IMR-90 (cell line): ENCODE measurements at regions not wholly inside any gene's neighbourhood (a gene's known extent, or its start where the extent isn't known, plus 50 kb on each side); places are given as distances from the start of the nearest gene placed in this dataset.

ENCODE experiments used
- ATAC-seq: fragments of 200-7000 bp; cut with Tn5 transposase; 2 replicates; pipeline ENCODE4 v1.9.1; 2020; ENCODE audit warnings: low read depth, mild to moderate bottlenecking, moderate library complexity
- BruUV-seq: library from RNA; stranded (reverse); fragments of 400-500 nt; replicated peaks from 2 replicates; lab custom pipeline; 2021; lab: Mats Ljungman, UMichigan
- CTCF ChIA-PET: fragments of 300-600 bp; formaldehyde crosslinking; extraction: SDS; loops from one replicate; lab custom pipeline; 2021; ENCODE audit warnings: antibody characterized with exemption; lab: Yijun Ruan, JAX
- POLR2A ChIA-PET: fragments of 300-600 bp; sonication (Branson Sonifier 250); formaldehyde crosslinking; loops from one replicate; lab custom pipeline; 2022; ENCODE audit warnings: antibody characterized with exemption; ENCODE audit not compliant: unreplicated experiment; lab: Charles Lee
- DNase-seq: peaks from one replicate; pipeline ENCODE4 v3.0.0; 2013
- H2AFZ ChIP-seq: replicated peaks from 2 replicates; pipeline ENCODE3; 2013; ENCODE audit warnings: low read length, mild to moderate bottlenecking; ENCODE audit not compliant: poor library complexity
- H2AK5ac ChIP-seq: 2 replicates; pipeline ENCODE4 v1.6.1; 2013; ENCODE audit warnings: low read depth, low read length, inconsistent platforms
- H2AK9ac ChIP-seq: replicated peaks from 2 replicates; pipeline ENCODE3; 2013; ENCODE audit warnings: mild to moderate bottlenecking, low read depth, low read length, moderate library complexity; ENCODE audit not compliant: poor library complexity
- H2BK120ac ChIP-seq: 2 replicates; pipeline ENCODE4 v1.6.1; 2013; ENCODE audit warnings: low read depth, low read length, inconsistent platforms
- H2BK15ac ChIP-seq: 3 replicates; pipeline ENCODE4 v1.6.1; 2013; ENCODE audit warnings: low read depth, low read length, inconsistent platforms
- H2BK20ac ChIP-seq: 2 replicates; pipeline ENCODE4 v1.6.1; 2013; ENCODE audit warnings: low read depth, mild to moderate bottlenecking, inconsistent platforms, low read length, moderate library complexity
- H2BK5ac ChIP-seq: 2 replicates; pipeline ENCODE4 v1.6.1; 2013; ENCODE audit warnings: mild to moderate bottlenecking, low read depth, low read length, inconsistent platforms; ENCODE audit not compliant: poor library complexity, severe bottlenecking
- H3K14ac ChIP-seq: replicated peaks from 2 replicates; pipeline ENCODE4 v1.6.1; 2013; ENCODE audit warnings: low read depth, low read length, inconsistent platforms
- H3K18ac ChIP-seq: 2 replicates; pipeline ENCODE4 v1.6.1; 2013; ENCODE audit warnings: low read depth, low read length, control low read depth
- H3K23ac ChIP-seq: 2 replicates; pipeline ENCODE4 v1.6.1; 2013; ENCODE audit warnings: low read depth, low read length, inconsistent platforms
- H3K27ac ChIP-seq: 2 replicates; pipeline ENCODE4 v1.5.1; 2013; ENCODE audit warnings: mild to moderate bottlenecking, control low read depth, low read length; ENCODE audit not compliant: insufficient read depth
- H3K27me3 ChIP-seq: 2 replicates; pipeline ENCODE4 v1.6.1; 2013; ENCODE audit warnings: low read length; ENCODE audit not compliant: control insufficient read depth, insufficient read depth
- H3K36me3 ChIP-seq: 2 replicates; pipeline ENCODE4 v1.6.1; 2013; ENCODE audit warnings: low read length, mixed read lengths; ENCODE audit not compliant: control insufficient read depth, insufficient read depth
- H3K4ac ChIP-seq: 2 replicates; pipeline ENCODE4 v1.6.1; 2013; ENCODE audit warnings: low read depth, low read length, inconsistent platforms
- H3K4me1 ChIP-seq: 2 replicates; pipeline ENCODE4 v1.6.1; 2013; ENCODE audit warnings: low read length, mixed read lengths; ENCODE audit not compliant: control insufficient read depth, insufficient read depth
- H3K4me2 ChIP-seq: 2 replicates; pipeline ENCODE4 v1.6.1; 2013; ENCODE audit warnings: low read depth, mild to moderate bottlenecking, control low read depth, low read length, moderate library complexity
- H3K4me3 ChIP-seq: 2 replicates; pipeline ENCODE4 v1.5.1; 2013; ENCODE audit warnings: low read depth, mild to moderate bottlenecking, control low read depth, low read length, moderate library complexity; ENCODE audit not compliant: insufficient read depth
- H3K56ac ChIP-seq: 2 replicates; pipeline ENCODE4 v1.6.1; 2013; ENCODE audit warnings: low read length, inconsistent platforms; ENCODE audit not compliant: insufficient read depth; ENCODE audit errors: extremely low read depth
- H3K79me1 ChIP-seq, 2 experiments: 2 replicates each; pipeline ENCODE4 v1.6.1; 2013; ENCODE audit warnings: low read length in 2 of 2, inconsistent platforms in 1 of 2, low read depth in 1 of 2
- H3K9ac ChIP-seq: 2 replicates; pipeline ENCODE4 v1.6.1; 2013; ENCODE audit warnings: low read depth, low read length, control low read depth
- H3K9me1 ChIP-seq: 2 replicates; pipeline ENCODE4 v1.6.1; 2013; ENCODE audit warnings: low read length, inconsistent platforms; ENCODE audit not compliant: insufficient read depth
- H3K9me3 ChIP-seq: 2 replicates; pipeline ENCODE4 v1.6.1; 2013; ENCODE audit warnings: low read length; ENCODE audit not compliant: control insufficient read depth, insufficient read depth
- H4K20me1 ChIP-seq: 2 replicates; pipeline ENCODE4 v1.6.1; 2013; ENCODE audit warnings: low read length, inconsistent platforms; ENCODE audit not compliant: insufficient read depth
- H4K5ac ChIP-seq: 2 replicates; pipeline ENCODE4 v1.6.1; 2013; ENCODE audit warnings: mild to moderate bottlenecking, low read depth, low read length, control low read depth
- H4K8ac ChIP-seq, 2 experiments: 2 replicates each; pipeline ENCODE4 v1.6.1; 2013; ENCODE audit warnings: low read depth in 2 of 2, low read length in 2 of 2, control low read depth in 1 of 2, inconsistent platforms in 1 of 2
- H4K91ac ChIP-seq: 2 replicates; pipeline ENCODE4 v1.6.1; 2013; ENCODE audit warnings: low read depth, low read length, inconsistent platforms; ENCODE audit not compliant: insufficient read depth
- BHLHE40 ChIP-seq: fragments of 150-350 bp; IDR thresholded peaks from 2 replicates; pipeline ENCODE4 v1.6.1; 2016; ENCODE audit warnings: mild to moderate bottlenecking, low read depth, low read length
- CEBPB ChIP-seq: IDR thresholded peaks from 2 replicates; pipeline ENCODE4 v1.6.1; 2012; ENCODE audit warnings: low read depth, low read length, improper control_type of control experiment
- CHD1 ChIP-seq: IDR thresholded peaks from 2 replicates; pipeline ENCODE4 v1.6.1; 2012; ENCODE audit warnings: low read depth, low read length, improper control_type of control experiment
- CTCF ChIP-seq: conservative IDR thresholded peaks from 2 replicates; pipeline ENCODE4 v1.5.1; 2012; ENCODE audit warnings: mild to moderate bottlenecking, low read depth, low read length, improper control_type of control experiment
- ELK1 ChIP-seq: fragments of 150-350 bp; IDR thresholded peaks from 2 replicates; pipeline ENCODE4 v1.6.1; 2016; ENCODE audit warnings: low read depth, mild to moderate bottlenecking, low read length, moderate library complexity, borderline replicate concordance
- FOS ChIP-seq: fragments of 150-350 bp; IDR thresholded peaks from 2 replicates; pipeline ENCODE4 v1.6.1; 2016; ENCODE audit warnings: low read depth, low read length
- MAFK ChIP-seq: IDR thresholded peaks from 2 replicates; pipeline ENCODE4 v1.6.1; 2012; ENCODE audit warnings: low read depth, low read length, improper control_type of control experiment
- MAZ ChIP-seq: IDR thresholded peaks from 2 replicates; pipeline ENCODE4 v1.6.1; 2012; ENCODE audit warnings: low read depth, mild to moderate bottlenecking, low read length, improper control_type of control experiment, moderate library complexity, borderline replicate concordance
- MXI1 ChIP-seq: IDR thresholded peaks from 2 replicates; pipeline ENCODE4 v1.6.1; 2012; ENCODE audit warnings: low read depth, mild to moderate bottlenecking, low read length, moderate library complexity, borderline replicate concordance
- NFE2L2 ChIP-seq: fragments of 150-350 bp; IDR thresholded peaks from 2 replicates; pipeline ENCODE4 v1.6.1; 2016; ENCODE audit warnings: low read depth, mild to moderate bottlenecking, low read length
- POLR2A ChIP-seq: IDR thresholded peaks from 2 replicates; pipeline ENCODE4 v1.6.1; 2012; ENCODE audit warnings: mild to moderate bottlenecking, low read depth, low read length
- RAD21 ChIP-seq: IDR thresholded peaks from 2 replicates; pipeline ENCODE4 v1.6.1; 2012; ENCODE audit warnings: low read length, improper control_type of control experiment
- RCOR1 ChIP-seq: IDR thresholded peaks from 2 replicates; pipeline ENCODE4 v1.6.1; 2012; ENCODE audit warnings: mild to moderate bottlenecking, low read length, improper control_type of control experiment; ENCODE audit not compliant: insufficient replicate concordance
- RFX5 ChIP-seq: IDR thresholded peaks from 2 replicates; pipeline ENCODE4 v1.8.0; 2012; ENCODE audit warnings: low read depth, mild to moderate bottlenecking, low read length, moderate library complexity
- SMC3 ChIP-seq: fragments of 150-350 bp; IDR thresholded peaks from 2 replicates; pipeline ENCODE4 v1.6.1; 2016; ENCODE audit warnings: low read depth, mild to moderate bottlenecking, antibody characterized with exemption, low read length, moderate library complexity
- USF2 ChIP-seq: fragments of 150-350 bp; IDR thresholded peaks from 2 replicates; pipeline ENCODE4 v1.6.1; 2017; ENCODE audit warnings: mild to moderate bottlenecking, antibody characterized with exemption, low read length, low read depth
- WGBS, 2 experiments: methylation state at CpG; one replicate each; pipeline versions ENCODE4 v1.1.5 to v1.1.7; 2013; ENCODE audit warnings: missing lambda C conversion rate in 2 of 2; ENCODE audit not compliant: insufficient read length in 1 of 2; ENCODE audit errors: extremely low coverage in 2 of 2; 5-methylcytosine and 5-hydroxymethylcytosine counted together
- dilution Hi-C: fragments of 300-500 bp; cut with HindIII; formaldehyde crosslinking; loops from one replicate; pipeline ENCODE4 v1.14.3; 2018; ENCODE audit warnings: low sequenced_read_pairs; ENCODE audit not compliant: unreplicated experiment
- in situ Hi-C: fragments of 300-500 bp; cut with MboI; formaldehyde crosslinking; loops from 3 replicates; pipeline ENCODE4 v1.14.3; 2019; ENCODE audit warnings: low sequenced_read_pairs, inconsistent platforms, mixed read lengths
- intact Hi-C: fragments of 100-400 bp; cut with micrococcal nuclease; formaldehyde crosslinking; loops from 2 replicates; pipeline ENCODE4 v1.10.0; 2022

GRCh38 chr16:9323170-9323569 is 231.7 kb downstream of the HAPSTR1 start:
- in situ Hi-C loops (no loop called here), dilution Hi-C loops (no loop called here), intact Hi-C loops (no loop called here)
- no peaks in the 10 kb centered on the region for H3K79me1 ChIP-seq
- H4K8ac ChIP-seq: no peak overlapping the region
- no peaks in the 10 kb centered on the region for H3K9me3 ChIP-seq
- H3K4me3 ChIP-seq: no peak overlapping the region
- DNase-seq (no peak), ATAC-seq (no peak)
- H3K27me3 ChIP-seq: no peaks in the 10 kb centered on the region
- no peak overlapping the region for H3K14ac ChIP-seq
- H2AK9ac ChIP-seq: no peak overlapping the region
- no peak overlapping the region for H2BK120ac ChIP-seq
- H3K9ac ChIP-seq: no peak overlapping the region
- H3K4ac ChIP-seq: no peak overlapping the region
- no peaks in the 10 kb centered on the region for H3K9me1 ChIP-seq
- CTCF ChIA-PET: no interaction called here
- H4K5ac ChIP-seq: no peak overlapping the region
- no peak overlapping the region for H3K4me2 ChIP-seq
- no TSS peak for BruUV-seq
- POLR2A ChIA-PET: no interaction called here
- H3K27ac ChIP-seq: no peak overlapping the region
- H3K4me1 ChIP-seq: no peaks in the 10 kb centered on the region
- H3K23ac ChIP-seq: no peak overlapping the region
- no peak overlapping the region for H2BK15ac ChIP-seq
- no peaks in the 10 kb centered on the region for H4K20me1 ChIP-seq
- H4K91ac ChIP-seq: no peak overlapping the region
- no peak overlapping the region for H3K18ac ChIP-seq
- H2AFZ ChIP-seq: no peak overlapping the region
- TF ChIP-seq CTCF (no peak), RFX5 (no peak), RCOR1 (no peak), MAFK (no peak), SMC3 (no peak), ELK1 (no peak), RAD21 (no peak), MXI1 (no peak), CHD1 (no peak), USF2 (no peak), NFE2L2 (no peak), BHLHE40 (no peak), POLR2A (no peak), MAZ (no peak), FOS (no peak), CEBPB (no peak)
- no peaks in the 10 kb centered on the region for H3K36me3 ChIP-seq
- H2AK5ac ChIP-seq: no peak overlapping the region
- no peak overlapping the region for H3K56ac ChIP-seq
- no peak overlapping the region for H2BK5ac ChIP-seq
- no peak overlapping the region for H2BK20ac ChIP-seq
- WGBS, 2 experiments: no CpG with 5 or more reads among the region's 4 CpGs
